SU-DHL-6 (cell line): ENCODE measurements at regions not wholly inside any gene's neighbourhood (a gene's known extent, or its start where the extent isn't known, plus 50 kb on each side); places are given as distances from the start of the nearest gene placed in this dataset.

Experiments
- H2AFZ ChIP-seq: fragments of 200-600 bp; sonication (generic); 2 replicates; pipeline ENCODE4 v1.6.1; 2014; ENCODE audit warnings: low read depth, mild to moderate bottlenecking, moderate library complexity, mixed read lengths, antibody characterized with exemption, low read length; ENCODE audit not compliant: severe bottlenecking
- H3F3A ChIP-seq: fragments of 200-600 bp; shearing (Covaris generic); 2 replicates; pipeline ENCODE4 v1.6.0; 2016; ENCODE audit warnings: antibody characterized with exemption, mild to moderate bottlenecking; ENCODE audit not compliant: insufficient read depth
- H3K27ac ChIP-seq: fragments of 200-600 bp; sonication (generic); 2 replicates; pipeline ENCODE4 v1.5.1; 2016; ENCODE audit warnings: low read depth, mild to moderate bottlenecking, low read length, moderate library complexity, mixed read lengths
- H3K27me3 ChIP-seq: fragments of 200-600 bp; sonication (generic), shearing (Covaris generic); 2 replicates; pipeline ENCODE4 v1.6.0; 2014; ENCODE audit warnings: mild to moderate bottlenecking, low read length
- H3K36me3 ChIP-seq: fragments of 200-600 bp; sonication (generic); 2 replicates; pipeline ENCODE4 v1.6.1; 2014; ENCODE audit warnings: mild to moderate bottlenecking, low read length, mixed read lengths
- H3K4me2 ChIP-seq: fragments of 300-600, 200-600 bp; shearing (Covaris generic), sonication (generic); 2 replicates; pipeline ENCODE4 v1.6.0; 2014; ENCODE audit warnings: low read length, low read depth, mild to moderate bottlenecking; ENCODE audit not compliant: poor library complexity, severe bottlenecking
- H3K4me3 ChIP-seq: fragments of 200-600 bp; sonication (generic); 2 replicates; pipeline ENCODE4 v1.5.1; 2014; ENCODE audit warnings: antibody characterized with exemption, low read length, mild to moderate bottlenecking, mixed read lengths; ENCODE audit not compliant: insufficient read depth, poor library complexity, severe bottlenecking
- H3K79me2 ChIP-seq: fragments of 200-600 bp; sonication (generic); 2 replicates; pipeline ENCODE4 v1.6.1; 2014; ENCODE audit warnings: mild to moderate bottlenecking, low read length, moderate library complexity; ENCODE audit not compliant: insufficient read depth
- H3K9ac ChIP-seq: fragments of 200-600 bp; sonication (generic); 2 replicates; pipeline ENCODE4 v1.7.0; 2014; ENCODE audit warnings: mild to moderate bottlenecking, low read length
- H3K9me2 ChIP-seq: fragments of 200-600 bp; sonication (generic); replicated peaks from 2 replicates; pipeline ENCODE4 v1.6.1; 2014; ENCODE audit warnings: low read length; ENCODE audit not compliant: insufficient read depth
- H3K9me3 ChIP-seq: fragments of 200-600 bp; sonication (generic); 2 replicates; pipeline ENCODE4 v1.6.1; 2014; ENCODE audit warnings: low read length, mixed read lengths; ENCODE audit not compliant: insufficient read depth
- H4K20me1 ChIP-seq: fragments of 200-600 bp; sonication (generic); 2 replicates; pipeline ENCODE4 v1.6.1; 2014; ENCODE audit warnings: low read depth, mild to moderate bottlenecking, antibody characterized with exemption, low read length, moderate library complexity, mixed read lengths
- EZH2phosphoT487 ChIP-seq: fragments of 200-600 bp; sonication (generic), shearing (Covaris generic); conservative IDR thresholded peaks from 2 replicates; pipeline ENCODE4 v1.6.1; 2018; ENCODE audit warnings: mild to moderate bottlenecking, antibody characterized with exemption, low read length, moderate library complexity, mixed read lengths
- TF ChIP-seq, protein P1 (sequence below): fragments of 200-600 bp; sonication (generic); IDR thresholded peaks from one replicate; pipeline ENCODE4 v1.5.1; 2017; ENCODE audit warnings: antibody characterized with exemption, mild to moderate bottlenecking, low read length, moderate library complexity; ENCODE audit not compliant: insufficient read depth, poor library complexity, severe bottlenecking

DNA sequence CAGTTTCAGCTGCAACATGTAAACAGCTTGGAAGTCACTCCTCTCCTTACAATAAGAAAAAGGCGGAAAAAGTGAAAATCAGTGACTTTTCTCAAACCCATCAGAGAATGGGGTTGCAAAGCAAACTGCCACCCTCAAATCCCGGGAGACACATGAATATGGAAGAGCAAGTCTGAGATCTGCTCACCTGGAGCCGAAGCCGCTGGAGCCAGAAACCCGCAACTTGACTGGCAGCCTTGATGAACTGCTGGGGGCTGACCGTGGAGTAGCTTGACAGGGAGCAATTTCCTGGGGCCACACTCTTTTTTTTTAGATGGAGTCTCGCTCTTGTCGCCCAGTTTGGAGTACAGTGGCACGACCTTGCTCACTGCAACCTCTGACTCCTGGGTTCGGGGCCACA is 208.2 kb downstream of the KIF26A start:
- Histone ChIP-seq H3K9me2 (no peaks in the 10 kb centered on the region), H3K79me2 (no peaks in the 10 kb centered on the region), H3K36me3 (no peaks in the 10 kb centered on the region), H2AFZ (no peak overlapping the region), H3K9ac (no peak overlapping the region), H3K9me3 (no peaks in the 10 kb centered on the region), H4K20me1 (no peaks in the 10 kb centered on the region), H3K27ac (no peak overlapping the region), H3K4me3 (no peak overlapping the region), H3K4me2 (no peak overlapping the region), H3F3A (no peaks in the 10 kb centered on the region), H3K27me3 (no peaks in the 10 kb centered on the region; the same call in 1 of the 2 replicates)
- no peak for TF ChIP-seq EZH2phosphoT487
- TF ChIP-seq, protein P1, sequence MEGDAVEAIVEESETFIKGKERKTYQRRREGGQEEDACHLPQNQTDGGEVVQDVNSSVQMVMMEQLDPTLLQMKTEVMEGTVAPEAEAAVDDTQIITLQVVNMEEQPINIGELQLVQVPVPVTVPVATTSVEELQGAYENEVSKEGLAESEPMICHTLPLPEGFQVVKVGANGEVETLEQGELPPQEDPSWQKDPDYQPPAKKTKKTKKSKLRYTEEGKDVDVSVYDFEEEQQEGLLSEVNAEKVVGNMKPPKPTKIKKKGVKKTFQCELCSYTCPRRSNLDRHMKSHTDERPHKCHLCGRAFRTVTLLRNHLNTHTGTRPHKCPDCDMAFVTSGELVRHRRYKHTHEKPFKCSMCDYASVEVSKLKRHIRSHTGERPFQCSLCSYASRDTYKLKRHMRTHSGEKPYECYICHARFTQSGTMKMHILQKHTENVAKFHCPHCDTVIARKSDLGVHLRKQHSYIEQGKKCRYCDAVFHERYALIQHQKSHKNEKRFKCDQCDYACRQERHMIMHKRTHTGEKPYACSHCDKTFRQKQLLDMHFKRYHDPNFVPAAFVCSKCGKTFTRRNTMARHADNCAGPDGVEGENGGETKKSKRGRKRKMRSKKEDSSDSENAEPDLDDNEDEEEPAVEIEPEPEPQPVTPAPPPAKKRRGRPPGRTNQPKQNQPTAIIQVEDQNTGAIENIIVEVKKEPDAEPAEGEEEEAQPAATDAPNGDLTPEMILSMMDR = no peak

DNA sequence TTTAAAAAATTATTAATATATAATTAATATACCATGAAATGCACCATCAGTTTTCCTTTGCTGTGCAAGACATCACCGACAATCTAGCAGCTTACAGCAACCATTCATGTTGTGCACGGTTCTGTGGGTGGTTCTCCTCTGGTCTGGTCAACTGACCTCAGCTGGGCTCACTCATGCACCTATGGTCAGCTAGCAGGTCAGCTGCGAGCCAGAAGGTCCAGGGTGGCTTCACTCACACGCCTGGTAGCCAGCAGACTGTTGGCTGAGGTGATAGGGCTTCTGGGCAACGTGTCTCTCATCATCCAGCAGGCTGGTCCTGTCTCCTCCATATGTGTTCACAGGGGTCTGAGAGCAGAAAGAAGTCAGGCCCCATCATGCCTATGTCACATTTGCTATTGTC is 210.4 kb downstream of the KIF26A start:
- no peaks in the 10 kb centered on the region for H3K79me2 ChIP-seq
- H3K36me3 ChIP-seq = no peaks in the 10 kb centered on the region
- no peaks in the 10 kb centered on the region; the same call in 1 of the 2 replicates for H3K27me3 ChIP-seq
- no peaks in the 10 kb centered on the region for H3F3A ChIP-seq
- TF ChIP-seq EZH2phosphoT487 = no peak
- TF ChIP-seq, protein P1 = no peak
- H3K9me2 ChIP-seq = no peaks in the 10 kb centered on the region
- H3K4me2 ChIP-seq = no peak overlapping the region
- no peaks in the 10 kb centered on the region for H3K9me3 ChIP-seq
- H3K9ac ChIP-seq = no peak overlapping the region
- H2AFZ ChIP-seq = no peak overlapping the region
- no peak overlapping the region for H3K4me3 ChIP-seq
- H4K20me1 ChIP-seq = no peaks in the 10 kb centered on the region
- H3K27ac ChIP-seq = no peak overlapping the region

- no peaks in the 10 kb centered on the region for H3K36me3 ChIP-seq
- no peak overlapping the region for H3K27ac ChIP-seq
- no peaks in the 10 kb centered on the region for H3K9me2 ChIP-seq
- no peaks in the 10 kb centered on the region for H3F3A ChIP-seq
- no peak overlapping the region for H3K4me2 ChIP-seq
- H2AFZ ChIP-seq = no peak overlapping the region
- H3K27me3 ChIP-seq = no peaks in the 10 kb centered on the region; the same call in 1 of the 2 replicates
- H3K9ac ChIP-seq = no peak overlapping the region
- H3K79me2 ChIP-seq = no peaks in the 10 kb centered on the region
- H3K9me3 ChIP-seq = no peaks in the 10 kb centered on the region
- H4K20me1 ChIP-seq = no peaks in the 10 kb centered on the region
- no peak overlapping the region for H3K4me3 ChIP-seq
- TF ChIP-seq EZH2phosphoT487 = no peak
- TF ChIP-seq, protein P1 = no peak
Observed at GRCh38 chr14:104349950-104350349, 211.6 kb downstream of the KIF26A start.
